Left lung (tissue), 4 donors: ENCODE measurements at regions not wholly inside any gene's neighbourhood (a gene's known extent, or its start where the extent isn't known, plus 50 kb on each side); places are given as distances from the start of the nearest gene placed in this dataset.

Source experiments
- ATAC-seq: fragments of 200-7000 bp; cut with Tn5 transposase; one replicate; pipeline ENCODE4 v1.9.1; 2020; ENCODE audit warnings: moderate library complexity
- DNase-seq, 4 donors: peaks; one replicate each; pipeline ENCODE4 v3.0.0-alpha.2; 2013 to 2020
- H3K27ac ChIP-seq, 2 donors: fragments of 200-600 bp; sonication (generic) in 1 of 2; one replicate each; pipeline versions ENCODE4 v1.5.0 to v1.8.0; 2020 to 2021
- H3K27me3 ChIP-seq, 2 donors: fragments of 200-600 bp; sonication (generic) in 1 of 2; one replicate each; pipeline versions ENCODE4 v1.5.0 to v1.8.0; 2020 to 2021
- H3K36me3 ChIP-seq, 2 donors: fragments of 200-600 bp; sonication (generic) in 1 of 2; one replicate each; pipeline versions ENCODE4 v1.5.0 to v1.8.0; 2020 to 2021
- H3K4me1 ChIP-seq, 2 donors: fragments of 200-600 bp; one replicate each; pipeline ENCODE4 v1.8.0; 2021
- H3K4me3 ChIP-seq, 2 donors: fragments of 200-600 bp; sonication (generic) in 1 of 2; one replicate each; pipeline versions ENCODE4 v1.5.0 to v1.8.0; 2020 to 2021; ENCODE audit warnings: mild to moderate bottlenecking in 1 of 2
- H3K9me3 ChIP-seq, 2 donors: fragments of 200-600 bp; sonication (generic) in 1 of 2; one replicate each; pipeline versions ENCODE4 v1.5.0 to v1.8.0; 2020 to 2021
- intact Hi-C, 2 donors: fragments of 100-400 bp; cut with DNase I; formaldehyde crosslinking; loops; one replicate each; pipeline versions ENCODE4 v1.11.2 to v1.14.2; 2022
- TF ChIP-seq, protein P1 (sequence below), 2 donors: fragments of 200-600 bp; sonication (generic) in 1 of 2; IDR thresholded peaks; one replicate each; pipeline versions ENCODE4 v1.5.0 to v1.8.0; 2021; ENCODE audit warnings: antibody characterized with exemption in 2 of 2
- donor health status: DM: no; HTN: yes; CAD: no.
- donor health status: DM: no; HTN: no; CAD: no.

GRCh38 chr2:228796386-228796785, 474.7 kb downstream of the PID1 start:
- TF ChIP-seq, protein P1, sequence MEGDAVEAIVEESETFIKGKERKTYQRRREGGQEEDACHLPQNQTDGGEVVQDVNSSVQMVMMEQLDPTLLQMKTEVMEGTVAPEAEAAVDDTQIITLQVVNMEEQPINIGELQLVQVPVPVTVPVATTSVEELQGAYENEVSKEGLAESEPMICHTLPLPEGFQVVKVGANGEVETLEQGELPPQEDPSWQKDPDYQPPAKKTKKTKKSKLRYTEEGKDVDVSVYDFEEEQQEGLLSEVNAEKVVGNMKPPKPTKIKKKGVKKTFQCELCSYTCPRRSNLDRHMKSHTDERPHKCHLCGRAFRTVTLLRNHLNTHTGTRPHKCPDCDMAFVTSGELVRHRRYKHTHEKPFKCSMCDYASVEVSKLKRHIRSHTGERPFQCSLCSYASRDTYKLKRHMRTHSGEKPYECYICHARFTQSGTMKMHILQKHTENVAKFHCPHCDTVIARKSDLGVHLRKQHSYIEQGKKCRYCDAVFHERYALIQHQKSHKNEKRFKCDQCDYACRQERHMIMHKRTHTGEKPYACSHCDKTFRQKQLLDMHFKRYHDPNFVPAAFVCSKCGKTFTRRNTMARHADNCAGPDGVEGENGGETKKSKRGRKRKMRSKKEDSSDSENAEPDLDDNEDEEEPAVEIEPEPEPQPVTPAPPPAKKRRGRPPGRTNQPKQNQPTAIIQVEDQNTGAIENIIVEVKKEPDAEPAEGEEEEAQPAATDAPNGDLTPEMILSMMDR (IDR thresholded peaks at IDR 0.05) = no peak
- H3K4me1 ChIP-seq = no peaks in the 10 kb centered on the region
- no peak overlapping the region for H3K4me3 ChIP-seq
- H3K27me3 ChIP-seq = no peaks in the 10 kb centered on the region
- intact Hi-C loops = no loop called here
- ATAC-seq (no peak), DNase-seq (no peak)
- H3K27ac ChIP-seq = no peak overlapping the region
- no peaks in the 10 kb centered on the region for H3K9me3 ChIP-seq
- no peaks in the 10 kb centered on the region for H3K36me3 ChIP-seq

DNA sequence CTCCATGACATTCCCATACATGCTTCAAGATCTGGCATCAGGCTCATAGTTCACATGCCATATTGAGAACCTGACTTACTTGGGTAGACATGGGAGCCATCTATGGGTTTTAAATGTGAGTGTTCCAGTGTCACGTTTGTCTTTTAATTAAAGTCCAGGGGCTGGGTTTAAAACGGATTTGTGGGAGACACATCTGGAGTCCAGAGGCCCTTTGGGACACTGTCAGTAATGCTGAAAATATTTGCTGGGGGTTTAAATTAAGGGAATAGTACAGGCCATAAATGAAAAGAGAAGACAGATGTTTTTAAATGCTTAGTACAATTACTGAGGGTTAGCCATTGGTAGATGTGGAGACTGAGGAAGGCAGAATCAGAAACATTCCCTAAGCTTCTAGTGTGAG, 478.0 kb downstream of the PID1 start:
- Histone ChIP-seq H3K4me1 (no peaks in the 10 kb centered on the region), H3K9me3 (no peaks in the 10 kb centered on the region), H3K4me3 (no peak overlapping the region), H3K36me3 (no peaks in the 10 kb centered on the region), H3K27ac (no peak overlapping the region), H3K27me3 (no peaks in the 10 kb centered on the region)
- TF ChIP-seq, protein P1 (IDR thresholded peaks at IDR 0.05) = no peak
- intact Hi-C loops = no loop called here
- ATAC-seq (no peak), DNase-seq (no peak)

GRCh38 chr2:228786901-228787300, 484.2 kb downstream of the PID1 start:
- DNase-seq = peak in 2 of 4 donors; percentile 26 to 67
- Histone ChIP-seq H3K36me3 (no peaks in the 10 kb centered on the region), H3K27me3 (no peaks in the 10 kb centered on the region), H3K9me3 (peaks cover 0 to 16% of the 10 kb centered on the region in 2 donors), H3K4me3 (no peak overlapping the region), H3K27ac (peak overlapping the region in 1 of 2 donors; percentile 49), H3K4me1 (no peaks in the 10 kb centered on the region)
- ATAC-seq = peak; percentile 83
- intact Hi-C loops = no loop called here
- TF ChIP-seq, protein P1 (IDR thresholded peaks at IDR 0.05) = no peak

DNA sequence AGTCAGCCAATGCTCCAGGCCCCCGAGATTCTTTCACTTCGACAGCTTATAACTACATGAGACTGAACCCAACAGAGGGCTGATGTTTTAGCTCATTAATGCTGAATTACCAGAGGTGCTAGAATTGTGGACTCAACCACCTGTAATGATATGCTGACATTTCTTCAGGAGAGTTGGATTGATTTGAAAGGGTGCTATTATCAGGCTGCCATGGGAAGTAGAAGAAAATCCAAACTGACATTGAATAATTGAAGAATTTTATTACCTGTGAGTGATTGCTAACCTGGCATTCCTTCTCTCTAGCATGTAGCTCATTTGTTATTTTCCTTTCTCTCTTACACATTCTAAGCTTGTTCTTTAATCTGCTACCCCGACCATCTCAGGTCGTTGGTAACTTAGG, 488.8 kb downstream of the PID1 start:
- no peak for DNase-seq
- H3K9me3 ChIP-seq = peaks cover 0 to 18% of the 10 kb centered on the region in 2 donors
- TF ChIP-seq, protein P1 (IDR thresholded peaks at IDR 0.05) = no peak
- no peak overlapping the region for H3K4me3 ChIP-seq
- ATAC-seq = no peak
- intact Hi-C loops = no loop called here
- no peaks in the 10 kb centered on the region for H3K27me3 ChIP-seq
- H3K36me3 ChIP-seq = no peaks in the 10 kb centered on the region
- no peaks in the 10 kb centered on the region for H3K4me1 ChIP-seq
- no peak overlapping the region for H3K27ac ChIP-seq

GRCh38 chr2:228777855-228778355, 493.2 kb downstream of the PID1 start:
- TF ChIP-seq, protein P1 (IDR thresholded peaks at IDR 0.05) = no peak
- Histone ChIP-seq H3K27ac (no peak overlapping the region), H3K4me3 (no peak overlapping the region), H3K27me3 (no peaks in the 10 kb centered on the region), H3K4me1 (no peaks in the 10 kb centered on the region), H3K9me3 (peaks cover 0 to 5% of the 10 kb centered on the region in 2 donors), H3K36me3 (no peaks in the 10 kb centered on the region)
- ATAC-seq (peak; percentile 64), DNase-seq (no peak)
- intact Hi-C loops = no loop called here
